ENCODE measurements at regions not wholly inside any gene's neighbourhood (a gene's known extent, or its start where the extent isn't known, plus 50 kb on each side); places are given as distances from the start of the nearest gene placed in this dataset.

DNA sequence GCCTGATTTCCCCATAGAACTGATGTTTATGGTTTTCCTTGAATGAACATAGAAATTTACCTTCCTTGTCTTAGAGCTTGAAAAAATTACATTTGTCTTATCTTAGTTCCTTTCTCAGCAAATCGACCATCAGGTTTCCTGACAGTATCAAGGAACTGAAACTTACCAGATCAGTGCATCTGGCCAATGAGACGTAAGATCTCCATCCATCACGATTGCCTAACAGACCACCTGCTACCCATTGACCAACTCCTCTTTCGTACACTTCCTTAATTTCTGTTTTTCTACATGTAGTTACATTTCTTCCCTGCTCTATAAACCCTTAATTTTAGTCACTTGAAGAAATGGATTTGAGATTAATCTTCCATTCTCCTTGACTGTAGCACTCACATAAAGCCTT is 57.4 kb upstream of the TMPRSS15 start:
- Histone ChIP-seq H3K4me1 (no peaks in the 10 kb centered on the region), H3K27ac (no peak overlapping the region), H3K9me3 (no peaks in the 10 kb centered on the region), H3K4me3 (no peak overlapping the region), H3K36me3 (no peaks in the 10 kb centered on the region), H3K27me3 (no peaks in the 10 kb centered on the region)
- TF ChIP-seq, protein P1, sequence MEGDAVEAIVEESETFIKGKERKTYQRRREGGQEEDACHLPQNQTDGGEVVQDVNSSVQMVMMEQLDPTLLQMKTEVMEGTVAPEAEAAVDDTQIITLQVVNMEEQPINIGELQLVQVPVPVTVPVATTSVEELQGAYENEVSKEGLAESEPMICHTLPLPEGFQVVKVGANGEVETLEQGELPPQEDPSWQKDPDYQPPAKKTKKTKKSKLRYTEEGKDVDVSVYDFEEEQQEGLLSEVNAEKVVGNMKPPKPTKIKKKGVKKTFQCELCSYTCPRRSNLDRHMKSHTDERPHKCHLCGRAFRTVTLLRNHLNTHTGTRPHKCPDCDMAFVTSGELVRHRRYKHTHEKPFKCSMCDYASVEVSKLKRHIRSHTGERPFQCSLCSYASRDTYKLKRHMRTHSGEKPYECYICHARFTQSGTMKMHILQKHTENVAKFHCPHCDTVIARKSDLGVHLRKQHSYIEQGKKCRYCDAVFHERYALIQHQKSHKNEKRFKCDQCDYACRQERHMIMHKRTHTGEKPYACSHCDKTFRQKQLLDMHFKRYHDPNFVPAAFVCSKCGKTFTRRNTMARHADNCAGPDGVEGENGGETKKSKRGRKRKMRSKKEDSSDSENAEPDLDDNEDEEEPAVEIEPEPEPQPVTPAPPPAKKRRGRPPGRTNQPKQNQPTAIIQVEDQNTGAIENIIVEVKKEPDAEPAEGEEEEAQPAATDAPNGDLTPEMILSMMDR (IDR thresholded peaks at IDR 0.05) = no peak
- ATAC-seq = no peak
- no peak for DNase-seq
- intact Hi-C loops (cut with DNase I) = no loop called here

DNA sequence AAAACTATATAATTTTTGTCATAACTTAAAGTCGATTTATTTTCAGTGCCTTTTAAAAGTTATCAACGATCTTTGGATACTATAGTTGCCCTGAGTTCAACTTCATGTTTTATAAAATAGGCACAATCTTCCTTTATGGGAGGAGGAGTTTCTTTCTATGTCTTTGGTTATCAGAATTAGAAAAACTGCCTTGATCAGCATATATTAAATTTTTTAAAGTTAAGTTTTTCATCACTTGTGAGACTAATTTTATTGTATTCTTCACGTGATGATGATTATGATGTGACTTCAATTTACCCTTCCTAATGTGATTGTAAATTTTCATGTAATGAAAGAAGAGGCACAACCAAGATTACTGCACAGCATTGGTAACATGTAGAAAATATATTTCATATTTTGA is 58.2 kb upstream of the TMPRSS15 start:
- Histone ChIP-seq H3K9me3 (no peaks in the 10 kb centered on the region), H3K27me3 (no peaks in the 10 kb centered on the region), H3K27ac (no peak overlapping the region), H3K4me1 (no peaks in the 10 kb centered on the region), H3K36me3 (no peaks in the 10 kb centered on the region), H3K4me3 (no peak overlapping the region)
- TF ChIP-seq, protein P1 (IDR thresholded peaks at IDR 0.05) = no peak
- intact Hi-C loops (cut with DNase I) = no loop called here
- ATAC-seq (no peak), DNase-seq (no peak)

DNA sequence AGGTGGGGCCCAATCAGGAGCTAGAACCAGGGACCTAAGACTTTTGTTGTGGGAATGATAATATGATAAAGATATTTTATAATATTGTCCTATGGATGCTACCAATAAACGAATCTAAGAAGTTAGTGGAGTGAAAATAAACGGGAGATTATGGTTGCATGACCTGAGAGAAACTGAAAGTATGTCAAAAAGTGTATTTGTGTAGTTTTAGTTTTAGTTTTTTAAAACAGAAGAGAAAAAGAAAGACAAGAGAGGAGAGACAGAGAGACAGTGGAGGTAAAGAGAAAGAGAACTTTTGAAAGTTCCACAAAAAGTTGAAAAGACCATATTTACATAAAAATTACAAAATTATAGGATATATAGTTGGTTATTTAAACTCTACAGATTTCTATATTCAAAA is 64.1 kb upstream of the TMPRSS15 start:
- Histone ChIP-seq H3K9me3 (no peaks in the 10 kb centered on the region), H3K4me3 (no peak overlapping the region), H3K27ac (no peak overlapping the region), H3K27me3 (no peaks in the 10 kb centered on the region), H3K36me3 (no peaks in the 10 kb centered on the region), H3K4me1 (no peaks in the 10 kb centered on the region)
- intact Hi-C loops (cut with DNase I) = no loop called here
- TF ChIP-seq, protein P1 (IDR thresholded peaks at IDR 0.05) = no peak
- ATAC-seq (no peak), DNase-seq (no peak)

DNA sequence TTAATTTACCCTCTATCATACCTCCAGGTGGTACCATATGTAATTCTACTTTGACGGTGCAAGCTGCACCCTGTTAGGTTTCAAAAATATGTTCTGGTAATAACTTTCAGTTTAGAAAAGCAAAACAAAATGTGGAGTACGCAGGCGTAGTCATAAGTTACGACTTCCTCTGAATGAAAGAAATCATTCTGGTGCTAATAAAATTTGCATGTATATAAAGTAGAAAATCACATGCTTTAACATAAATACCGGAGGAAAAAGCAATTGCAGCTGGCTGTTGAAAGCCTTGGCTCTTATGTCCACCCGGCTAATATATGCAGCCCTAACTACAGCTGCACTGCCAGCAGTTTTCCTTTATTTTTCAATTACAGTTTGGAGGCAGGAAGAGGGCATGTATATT is 65.2 kb upstream of the TMPRSS15 start:
- no peaks in the 10 kb centered on the region for H3K4me1 ChIP-seq
- no peak overlapping the region for H3K27ac ChIP-seq
- DNase-seq (no peak), ATAC-seq (no peak)
- intact Hi-C loops (cut with DNase I) = no loop called here
- TF ChIP-seq, protein P1 (IDR thresholded peaks at IDR 0.05) = no peak
- no peaks in the 10 kb centered on the region for H3K9me3 ChIP-seq
- no peaks in the 10 kb centered on the region for H3K36me3 ChIP-seq
- H3K4me3 ChIP-seq = no peak overlapping the region
- no peaks in the 10 kb centered on the region for H3K27me3 ChIP-seq

DNA sequence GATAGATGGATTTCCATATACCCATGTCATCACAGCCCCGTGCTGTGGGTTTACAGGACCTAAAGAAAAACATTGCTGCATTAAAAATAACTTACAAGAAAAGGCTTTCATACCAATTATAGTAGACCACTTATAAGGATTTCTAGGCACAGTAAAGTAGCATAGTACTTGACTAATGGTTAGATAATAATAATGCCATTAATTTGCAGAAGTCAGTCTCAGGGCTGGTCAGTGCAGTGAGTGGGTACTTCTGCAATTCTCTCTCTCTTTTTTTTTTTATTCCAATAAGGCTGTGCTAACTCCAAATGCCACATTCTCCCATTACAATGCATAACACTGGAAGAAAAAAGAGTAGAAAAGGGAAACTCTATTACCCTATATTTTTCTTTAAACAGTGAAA is 73.1 kb upstream of the TMPRSS15 start:
- H3K27ac ChIP-seq = no peak overlapping the region

DNA sequence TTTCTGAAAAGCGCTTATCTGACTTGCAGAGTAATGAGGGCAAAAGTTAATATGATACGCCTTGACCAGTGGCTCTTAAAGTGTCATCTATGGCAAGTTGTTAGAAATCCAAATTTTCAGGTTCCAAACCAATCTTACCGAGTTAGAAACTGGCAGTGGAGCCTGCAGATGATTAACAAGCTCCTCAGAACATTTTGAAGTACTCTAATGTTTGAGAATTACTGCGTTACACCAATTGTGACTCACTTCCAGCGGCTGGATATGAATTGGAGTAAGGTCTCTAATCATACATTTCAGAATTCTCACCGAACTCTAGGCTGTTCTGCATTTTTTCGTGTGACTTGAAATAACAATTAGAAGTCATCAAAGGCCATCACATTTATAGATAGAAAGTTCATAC is 73.5 kb upstream of the TMPRSS15 start:
- Histone ChIP-seq H3K4me1 (no peaks in the 10 kb centered on the region), H3K9me3 (no peaks in the 10 kb centered on the region), H3K4me3 (no peak overlapping the region), H3K36me3 (no peaks in the 10 kb centered on the region), H3K27ac (no peak overlapping the region), H3K27me3 (no peaks in the 10 kb centered on the region)
- ATAC-seq (peak; percentile 82), DNase-seq (no peak)
- intact Hi-C loops (cut with DNase I) = no loop called here
- TF ChIP-seq, protein P1 (IDR thresholded peaks at IDR 0.05) = no peak

More for the DNA sequence above, 73.1 kb upstream of the TMPRSS15 start:
- intact Hi-C loops (cut with DNase I) = no loop called here
- Histone ChIP-seq H3K9me3 (no peaks in the 10 kb centered on the region), H3K36me3 (no peaks in the 10 kb centered on the region), H3K27me3 (no peaks in the 10 kb centered on the region), H3K4me1 (no peaks in the 10 kb centered on the region), H3K4me3 (no peak overlapping the region)
- ATAC-seq (no peak), DNase-seq (no peak)
- TF ChIP-seq, protein P1 (IDR thresholded peaks at IDR 0.05) = no peak
